ENCODE measurements at regions not wholly inside any gene's neighbourhood (a gene's known extent, or its start where the extent isn't known, plus 50 kb on each side); places are given as distances from the start of the nearest gene placed in this dataset.

GRCh38 chrX:118167361-118167760 lies 50.8 kb upstream of the KLHL13 start:
- no peak for DNase-seq (ENCODE audit: low read depth)
- H3K4me3 ChIP-seq (ENCODE audit: control insufficient read depth, low read depth, low read length) = no peak overlapping the region
- TF ChIP-seq, protein P1, sequence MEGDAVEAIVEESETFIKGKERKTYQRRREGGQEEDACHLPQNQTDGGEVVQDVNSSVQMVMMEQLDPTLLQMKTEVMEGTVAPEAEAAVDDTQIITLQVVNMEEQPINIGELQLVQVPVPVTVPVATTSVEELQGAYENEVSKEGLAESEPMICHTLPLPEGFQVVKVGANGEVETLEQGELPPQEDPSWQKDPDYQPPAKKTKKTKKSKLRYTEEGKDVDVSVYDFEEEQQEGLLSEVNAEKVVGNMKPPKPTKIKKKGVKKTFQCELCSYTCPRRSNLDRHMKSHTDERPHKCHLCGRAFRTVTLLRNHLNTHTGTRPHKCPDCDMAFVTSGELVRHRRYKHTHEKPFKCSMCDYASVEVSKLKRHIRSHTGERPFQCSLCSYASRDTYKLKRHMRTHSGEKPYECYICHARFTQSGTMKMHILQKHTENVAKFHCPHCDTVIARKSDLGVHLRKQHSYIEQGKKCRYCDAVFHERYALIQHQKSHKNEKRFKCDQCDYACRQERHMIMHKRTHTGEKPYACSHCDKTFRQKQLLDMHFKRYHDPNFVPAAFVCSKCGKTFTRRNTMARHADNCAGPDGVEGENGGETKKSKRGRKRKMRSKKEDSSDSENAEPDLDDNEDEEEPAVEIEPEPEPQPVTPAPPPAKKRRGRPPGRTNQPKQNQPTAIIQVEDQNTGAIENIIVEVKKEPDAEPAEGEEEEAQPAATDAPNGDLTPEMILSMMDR (conservative IDR thresholded peaks at IDR 0.05; ENCODE audit: control insufficient read depth, insufficient read depth, low read depth, low read length) = no peak

- no peak for DNase-seq (ENCODE audit: low read depth)
- no peak overlapping the region for H3K4me3 ChIP-seq (ENCODE audit: control insufficient read depth, low read depth, low read length)
- TF ChIP-seq, protein P1 (conservative IDR thresholded peaks at IDR 0.05; ENCODE audit: control insufficient read depth, insufficient read depth, low read depth, low read length) = no peak
Observed at GRCh38 chrX:118171356-118171755, 54.7 kb upstream of the KLHL13 start.

DNA sequence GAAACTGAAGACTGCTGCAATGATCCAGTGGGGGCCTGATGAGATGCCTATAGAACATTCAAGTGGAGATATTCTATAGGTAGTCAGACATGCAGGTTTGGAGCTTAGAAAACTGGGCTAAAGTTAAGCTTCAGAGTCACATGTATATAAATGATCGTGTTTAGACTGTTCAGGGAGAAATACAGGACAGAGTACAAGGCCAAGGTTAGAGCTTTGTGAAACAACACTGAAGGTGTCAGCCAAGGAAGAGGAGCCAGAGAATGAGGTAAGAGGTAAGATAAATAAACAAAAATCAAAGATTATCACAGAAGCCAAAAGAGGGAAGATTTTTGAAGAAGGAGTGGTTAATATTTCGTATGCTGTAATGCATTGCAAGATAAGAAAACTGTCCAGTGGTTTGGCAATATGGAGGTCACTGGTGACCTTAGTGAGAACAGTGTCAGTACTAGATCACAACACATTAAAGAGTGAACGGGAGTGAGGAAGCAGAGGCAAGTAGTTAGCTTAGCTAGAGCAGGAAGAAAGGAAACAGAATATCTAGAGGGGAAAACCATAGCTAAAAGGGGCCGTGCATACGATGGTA lies 58.0 kb upstream of the KLHL13 start:
- H3K4me3 ChIP-seq (ENCODE audit: control insufficient read depth, low read depth, low read length) = no peak overlapping the region
- TF ChIP-seq, protein P1 (conservative IDR thresholded peaks at IDR 0.05; ENCODE audit: control insufficient read depth, insufficient read depth, low read depth, low read length) = no peak
- no peak for DNase-seq (ENCODE audit: low read depth)

DNA sequence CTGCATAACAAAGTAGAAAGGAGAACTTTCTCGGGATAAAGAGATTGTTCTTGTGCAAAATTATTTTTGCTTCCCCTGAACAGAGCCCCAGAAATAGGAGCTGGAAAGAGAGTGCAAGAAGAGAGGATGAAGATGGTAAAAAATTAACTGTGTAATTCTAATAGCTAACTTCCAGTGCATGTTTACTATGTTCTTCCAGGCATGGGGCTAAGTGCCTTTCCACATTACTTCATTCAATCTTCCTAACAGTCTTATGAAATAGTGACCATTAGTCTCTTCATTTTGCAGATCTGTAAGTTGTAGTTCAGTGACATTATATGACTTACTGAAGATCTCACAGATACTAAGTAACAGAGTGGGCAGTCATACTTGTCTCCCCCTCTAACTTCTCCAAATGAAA lies 61.1 kb upstream of the KLHL13 start:
- H3K4me3 ChIP-seq (ENCODE audit: control insufficient read depth, low read depth, low read length) = no peak overlapping the region
- TF ChIP-seq, protein P1 (conservative IDR thresholded peaks at IDR 0.05; ENCODE audit: control insufficient read depth, insufficient read depth, low read depth, low read length) = no peak
- DNase-seq (ENCODE audit: low read depth) = no peak

GRCh38 chrX:118178450-118178849 lies 61.8 kb upstream of the KLHL13 start:
- no peak for DNase-seq (ENCODE audit: low read depth)
- TF ChIP-seq, protein P1 (conservative IDR thresholded peaks at IDR 0.05; ENCODE audit: control insufficient read depth, insufficient read depth, low read depth, low read length) = no peak
- H3K4me3 ChIP-seq (ENCODE audit: control insufficient read depth, low read depth, low read length) = no peak overlapping the region

GRCh38 chrX:118179161-118179560 lies 62.6 kb upstream of the KLHL13 start:
- DNase-seq (ENCODE audit: low read depth) = no peak
- TF ChIP-seq, protein P1 (conservative IDR thresholded peaks at IDR 0.05; ENCODE audit: control insufficient read depth, insufficient read depth, low read depth, low read length) = no peak
- no peak overlapping the region for H3K4me3 ChIP-seq (ENCODE audit: control insufficient read depth, low read depth, low read length)

- TF ChIP-seq, protein P1 (conservative IDR thresholded peaks at IDR 0.05; ENCODE audit: control insufficient read depth, insufficient read depth, low read depth, low read length) = no peak
- H3K4me3 ChIP-seq (ENCODE audit: control insufficient read depth, low read depth, low read length) = no peak overlapping the region
- DNase-seq (ENCODE audit: low read depth) = no peak
Observed at GRCh38 chrX:118179718-118180117, 63.1 kb upstream of the KLHL13 start.
